Upper lobe of right lung (tissue), 1 donor: ENCODE measurements at regions not wholly inside any gene's neighbourhood (a gene's known extent, or its start where the extent isn't known, plus 50 kb on each side); places are given as distances from the start of the nearest gene placed in this dataset.

Source experiments
- ATAC-seq: fragments of 200-7000 bp; cut with Tn5 transposase; one replicate; pipeline ENCODE4 v1.9.1; 2020; ENCODE audit warnings: mild to moderate bottlenecking, moderate library complexity
- DNase-seq: peaks from one replicate; pipeline ENCODE4 v3.0.0-alpha.2; 2020
- H3K27ac ChIP-seq: fragments of 200-600 bp; one replicate; pipeline ENCODE4 v1.8.0; 2022
- H3K27me3 ChIP-seq: fragments of 200-600 bp; one replicate; pipeline ENCODE4 v1.8.0; 2022; ENCODE audit warnings: mild to moderate bottlenecking
- H3K36me3 ChIP-seq: fragments of 200-600 bp; one replicate; pipeline ENCODE4 v1.8.0; 2022
- H3K4me1 ChIP-seq: fragments of 200-600 bp; one replicate; pipeline ENCODE4 v1.8.0; 2022
- H3K4me3 ChIP-seq: fragments of 200-600 bp; one replicate; pipeline ENCODE4 v1.8.0; 2022; ENCODE audit warnings: mild to moderate bottlenecking
- H3K9me3 ChIP-seq: fragments of 200-600 bp; one replicate; pipeline ENCODE4 v1.8.0; 2022
- CTCF ChIP-seq: fragments of 200-600 bp; IDR thresholded peaks from one replicate; pipeline ENCODE4 v1.8.0; 2022; ENCODE audit warnings: antibody characterized with exemption
- intact Hi-C: fragments of 100-400 bp; cut with DNase I; formaldehyde crosslinking; loops from one replicate; pipeline ENCODE4 v1.11.0; 2022
- donor health status: DM: no; HTN: yes; CAD: no; lungs with severe emphysema.

- intact Hi-C loops: no loop called here
- DNase-seq: no peak
- no peak for ATAC-seq
- no peak for TF ChIP-seq CTCF
- no peak overlapping the region for H3K4me3 ChIP-seq
- H3K27ac ChIP-seq: no peak overlapping the region
- H3K9me3 ChIP-seq: no peaks in the 10 kb centered on the region
- no peaks in the 10 kb centered on the region for H3K36me3 ChIP-seq
- H3K4me1 ChIP-seq: no peaks in the 10 kb centered on the region
- no peaks in the 10 kb centered on the region for H3K27me3 ChIP-seq
Observed at GRCh38 chr4:37054531-37055077, 189.9 kb upstream of the NWD2 start.

GRCh38 chr4:37058826-37059225 lies 185.7 kb upstream of the NWD2 start:
- H3K27me3 ChIP-seq: no peaks in the 10 kb centered on the region
- no peak overlapping the region for H3K4me3 ChIP-seq
- H3K27ac ChIP-seq: no peak overlapping the region
- H3K9me3 ChIP-seq: no peaks in the 10 kb centered on the region
- intact Hi-C loops: no loop called here
- no peaks in the 10 kb centered on the region for H3K4me1 ChIP-seq
- DNase-seq (no peak), ATAC-seq (no peak)
- no peak for TF ChIP-seq CTCF
- H3K36me3 ChIP-seq: no peaks in the 10 kb centered on the region

- no peak for TF ChIP-seq CTCF
- DNase-seq: no peak
Observed at GRCh38 chr4:37066159-37066558, 178.4 kb upstream of the NWD2 start.

GRCh38 chr4:37068580-37068979 lies 176.0 kb upstream of the NWD2 start:
- Histone ChIP-seq H3K9me3 (no peaks in the 10 kb centered on the region), H3K4me1 (no peaks in the 10 kb centered on the region), H3K36me3 (no peaks in the 10 kb centered on the region), H3K4me3 (no peak overlapping the region), H3K27me3 (no peaks in the 10 kb centered on the region), H3K27ac (no peak overlapping the region)
- DNase-seq (no peak), ATAC-seq (no peak)
- intact Hi-C loops: no loop called here
- TF ChIP-seq CTCF: no peak

More at GRCh38 chr4:37066159-37066558, 178.4 kb upstream of the NWD2 start:
- no peak for ATAC-seq
- Histone ChIP-seq H3K4me1 (no peaks in the 10 kb centered on the region), H3K9me3 (no peaks in the 10 kb centered on the region), H3K27ac (no peak overlapping the region), H3K36me3 (no peaks in the 10 kb centered on the region), H3K4me3 (no peak overlapping the region), H3K27me3 (no peaks in the 10 kb centered on the region)
- intact Hi-C loops: no loop called here

GRCh38 chr4:37070041-37070440 lies 174.5 kb upstream of the NWD2 start:
- ATAC-seq (no peak), DNase-seq (no peak)
- TF ChIP-seq CTCF: no peak
- intact Hi-C loops: no loop called here
- no peak overlapping the region for H3K27ac ChIP-seq
- H3K36me3 ChIP-seq: no peaks in the 10 kb centered on the region
- no peaks in the 10 kb centered on the region for H3K9me3 ChIP-seq
- H3K4me3 ChIP-seq: no peak overlapping the region
- no peaks in the 10 kb centered on the region for H3K27me3 ChIP-seq
- H3K4me1 ChIP-seq: no peaks in the 10 kb centered on the region

- Histone ChIP-seq H3K9me3 (no peaks in the 10 kb centered on the region), H3K36me3 (no peaks in the 10 kb centered on the region), H3K4me3 (no peak overlapping the region), H3K27me3 (no peaks in the 10 kb centered on the region), H3K4me1 (no peaks in the 10 kb centered on the region), H3K27ac (no peak overlapping the region)
- no peak for TF ChIP-seq CTCF
- DNase-seq (no peak), ATAC-seq (no peak)
- intact Hi-C loops: no loop called here
Observed at GRCh38 chr4:37071576-37071975, 173.0 kb upstream of the NWD2 start.
